ENCODE measurements at regions not wholly inside any gene's neighbourhood (a gene's known extent, or its start where the extent isn't known, plus 50 kb on each side); places are given as distances from the start of the nearest gene placed in this dataset.

- intact Hi-C loops (cut with micrococcal nuclease) (no loop called here), dilution Hi-C loops (cut with MboI; ENCODE audit: extremely low pct_ligation_motif_present, low sequenced_read_pairs) (no loop called here)
- CTCF ChIA-PET, result no interaction called here
- no TSS peak for BruUV-seq (replicated peaks)
- DNase-seq (ENCODE audit: low read depth, low spot score) (no peak), FAIRE-seq (no peak)
- Histone ChIP-seq H3K4me3 (replicated peaks in 1 of 3; ENCODE audit: insufficient read depth in 1 of 3, low read depth in 1 of 3, low read length in 3 of 3) (no peak overlapping the region), H3K27me3 (ENCODE audit: control insufficient read depth in 2 of 2, insufficient read depth in 2 of 2, low read length in 2 of 2) (no peaks in the 10 kb centered on the region), H3K9me1 (replicated peaks; ENCODE audit: control insufficient read depth, extremely low read depth, insufficient read depth, low read length) (no peaks in the 10 kb centered on the region), H3K27ac (ENCODE audit: insufficient read depth, low read depth, low read length) (no peak overlapping the region), H3K4me1 (ENCODE audit: control insufficient read depth, extremely low read depth, insufficient read depth, low read length) (no peaks in the 10 kb centered on the region), H2AFZ (ENCODE audit: low read depth, low read length) (no peak overlapping the region), H4K20me1 (replicated peaks; ENCODE audit: control insufficient read depth, extremely low read depth, insufficient read depth, low read length) (no peaks in the 10 kb centered on the region), H3K4me2 (ENCODE audit: insufficient read depth, low read length) (no peak overlapping the region), H3K79me2 (ENCODE audit: control insufficient read depth, insufficient read depth, low read length) (no peaks in the 10 kb centered on the region), H3K9ac (replicated peaks; ENCODE audit: extremely low read depth, insufficient read depth, low read length) (no peak overlapping the region), H3K36me3 (ENCODE audit: control insufficient read depth in 2 of 2, extremely low read depth in 1 of 2, insufficient read depth in 2 of 2, low read length in 2 of 2) (no peaks in the 10 kb centered on the region), H3K9me3 (replicated peaks; ENCODE audit: control insufficient read depth, insufficient read depth, low read length) (no peaks in the 10 kb centered on the region)
- TF ChIP-seq POLR2A (IDR thresholded peaks at IDR 0.05; ENCODE audit: low read depth, low read length), result no peak
- POLR2A ChIA-PET, result no interaction called here
Measured at GRCh38 chr7:53603461-53603860, 568.0 kb downstream of the POM121L12 start.

- POLR2A ChIA-PET, result no interaction called here
- BruUV-seq (replicated peaks), result no TSS peak
- no peak for DNase-seq (ENCODE audit: low read depth, low spot score)
- no peak overlapping the region for H3K9ac ChIP-seq (replicated peaks; ENCODE audit: extremely low read depth, insufficient read depth, low read length)
- no peak for TF ChIP-seq MAX (IDR thresholded peaks at IDR 0.05; ENCODE audit: insufficient read depth, insufficient read length)
- H2AFZ ChIP-seq (ENCODE audit: low read depth, low read length), result no peak overlapping the region
- no peak overlapping the region for H3K4me2 ChIP-seq (ENCODE audit: insufficient read depth, low read length)
- no peaks in the 10 kb centered on the region for H3K36me3 ChIP-seq (ENCODE audit: control insufficient read depth in 2 of 2, extremely low read depth in 1 of 2, insufficient read depth in 2 of 2, low read length in 2 of 2)
- no peaks in the 10 kb centered on the region for H3K9me3 ChIP-seq (replicated peaks; ENCODE audit: control insufficient read depth, insufficient read depth, low read length)
- no peaks in the 10 kb centered on the region for H4K20me1 ChIP-seq (replicated peaks; ENCODE audit: control insufficient read depth, extremely low read depth, insufficient read depth, low read length)
- H3K27ac ChIP-seq (ENCODE audit: insufficient read depth, low read depth, low read length), result no peak overlapping the region
- H3K4me1 ChIP-seq (ENCODE audit: control insufficient read depth, extremely low read depth, insufficient read depth, low read length), result no peaks in the 10 kb centered on the region
- dilution Hi-C loops (cut with MboI; ENCODE audit: extremely low pct_ligation_motif_present, low sequenced_read_pairs), result no loop called here
- H3K9me1 ChIP-seq (replicated peaks; ENCODE audit: control insufficient read depth, extremely low read depth, insufficient read depth, low read length), result no peaks in the 10 kb centered on the region
- no peak overlapping the region for H3K4me3 ChIP-seq (replicated peaks in 1 of 3; ENCODE audit: insufficient read depth in 1 of 3, low read depth in 1 of 3, low read length in 3 of 3)
- FAIRE-seq, result no peak
- H3K27me3 ChIP-seq (ENCODE audit: control insufficient read depth in 2 of 2, insufficient read depth in 2 of 2, low read length in 2 of 2), result no peaks in the 10 kb centered on the region
- intact Hi-C loops (cut with micrococcal nuclease), result no loop called here
- no peaks in the 10 kb centered on the region for H3K79me2 ChIP-seq (ENCODE audit: control insufficient read depth, insufficient read depth, low read length)
- CTCF ChIA-PET, result no interaction called here
Measured at GRCh38 chr7:53604201-53604600, 568.8 kb downstream of the POM121L12 start.

- H3K36me3 ChIP-seq (ENCODE audit: control insufficient read depth in 2 of 2, extremely low read depth in 1 of 2, insufficient read depth in 2 of 2, low read length in 2 of 2), result no peaks in the 10 kb centered on the region
- no TSS peak for BruUV-seq (replicated peaks)
- DNase-seq (ENCODE audit: low read depth, low spot score) (peak; percentile 56), FAIRE-seq (no peak)
- H3K27ac ChIP-seq (ENCODE audit: insufficient read depth, low read depth, low read length), result no peak overlapping the region
- CTCF ChIA-PET, result no interaction called here
- no peaks in the 10 kb centered on the region for H3K9me1 ChIP-seq (replicated peaks; ENCODE audit: control insufficient read depth, extremely low read depth, insufficient read depth, low read length)
- TF ChIP-seq POLR2A (IDR thresholded peaks at IDR 0.05; ENCODE audit: low read depth, low read length) (no peak), POLR2AphosphoS5 (IDR thresholded peaks at IDR 0.05; ENCODE audit: insufficient read depth, low read depth, low read length) (no peak), FOS (IDR thresholded peaks at IDR 0.05; ENCODE audit: borderline replicate concordance, insufficient read depth, low read length) (no peak), JUN (IDR thresholded peaks at IDR 0.05; ENCODE audit: borderline replicate concordance, insufficient read depth, insufficient read length, low read depth) (no peak)
- H3K4me3 ChIP-seq (replicated peaks in 1 of 3; ENCODE audit: insufficient read depth in 1 of 3, low read depth in 1 of 3, low read length in 3 of 3), result no peak overlapping the region
- H3K27me3 ChIP-seq (ENCODE audit: control insufficient read depth in 2 of 2, insufficient read depth in 2 of 2, low read length in 2 of 2), result no peaks in the 10 kb centered on the region
- H3K9me3 ChIP-seq (replicated peaks; ENCODE audit: control insufficient read depth, insufficient read depth, low read length), result no peaks in the 10 kb centered on the region
- dilution Hi-C loops (cut with MboI; ENCODE audit: extremely low pct_ligation_motif_present, low sequenced_read_pairs), result no loop called here
- no peaks in the 10 kb centered on the region for H4K20me1 ChIP-seq (replicated peaks; ENCODE audit: control insufficient read depth, extremely low read depth, insufficient read depth, low read length)
- no peak overlapping the region for H2AFZ ChIP-seq (ENCODE audit: low read depth, low read length)
- no peaks in the 10 kb centered on the region for H3K79me2 ChIP-seq (ENCODE audit: control insufficient read depth, insufficient read depth, low read length)
- no peak overlapping the region for H3K4me2 ChIP-seq (ENCODE audit: insufficient read depth, low read length)
- H3K4me1 ChIP-seq (ENCODE audit: control insufficient read depth, extremely low read depth, insufficient read depth, low read length), result peaks cover 12% of the 10 kb centered on the region
- intact Hi-C loops (cut with micrococcal nuclease), result no loop called here
- POLR2A ChIA-PET, result no interaction called here
- H3K9ac ChIP-seq (replicated peaks; ENCODE audit: extremely low read depth, insufficient read depth, low read length), result no peak overlapping the region
Measured at GRCh38 chr7:53607961-53608360, 572.5 kb downstream of the POM121L12 start.

Data from endothelial cell of umbilical vein (primary cell).